GM12878 (cell line): ENCODE measurements at regions not wholly inside any gene's neighbourhood (a gene's known extent, or its start where the extent isn't known, plus 50 kb on each side); places are given as distances from the start of the nearest gene placed in this dataset.

ENCODE experiments used
- ATAC-seq: fragments of 200-7000 bp; cut with Tn5 transposase; 3 replicates; pipeline ENCODE4 v1.9.1; 2020; ENCODE audit warnings: mild to moderate bottlenecking, moderate library complexity
- BruUV-seq: library from RNA; stranded (reverse); fragments of 400-500 nt; replicated peaks from 2 replicates; lab custom pipeline; 2021; lab: Mats Ljungman, UMichigan
- CTCF ChIA-PET: fragments of 300-600 bp; sonication (Branson Sonifier 250); formaldehyde crosslinking; extraction: SDS; loops from one replicate; lab custom pipeline; 2021; ENCODE audit warnings: inconsistent platforms; lab: Yijun Ruan, JAX
- POLR2A ChIA-PET: fragments of 350-600 bp; formaldehyde crosslinking; extraction: SDS; loops from one replicate; lab custom pipeline; 2021; ENCODE audit warnings: inconsistent platforms; lab: Charles Lee
- RAD21 ChIA-PET: fragments of 300-600 bp; sonication (Branson Sonifier 250); formaldehyde crosslinking; loops from one replicate; lab custom pipeline; 2023; ENCODE audit warnings: antibody characterized with exemption; ENCODE audit not compliant: unreplicated experiment; lab: Charles Lee
- SMC1A ChIA-PET: fragments of 300-600 bp; sonication (Branson Sonifier 250); formaldehyde crosslinking; loops from one replicate; lab custom pipeline; 2023; ENCODE audit not compliant: unreplicated experiment, uncharacterized antibody; lab: Charles Lee
- DNase-seq: peaks from one replicate; pipeline ENCODE4 v3.0.0-alpha.2; 2011; ENCODE audit warnings: low read depth, low spot score
- FAIRE-seq: peaks from 3 replicates; lab custom pipeline; 2011; peaks lifted over from hg19 to GRCh38; lab: Jason Lieb, UNC
- H2AFZ ChIP-seq: 2 replicates; pipeline ENCODE4 v1.6.0; 2011; ENCODE audit warnings: low read depth, low read length, control low read depth; ENCODE audit not compliant: control insufficient read depth
- H3K27ac ChIP-seq: 2 replicates; pipeline ENCODE4 v1.5.1; 2011; ENCODE audit warnings: control low read depth; ENCODE audit not compliant: control insufficient read depth, insufficient read depth
- H3K27me3 ChIP-seq, 2 experiments: replicated peaks in 1 of 2; 2 replicates each; pipeline versions ENCODE4 v1.6.0 to v1.6.1; 2011; ENCODE audit warnings: low read length in 1 of 2; ENCODE audit not compliant: control insufficient read depth in 2 of 2, insufficient read depth in 2 of 2
- H3K36me3 ChIP-seq, 2 experiments: 2 replicates each; pipeline ENCODE4 v1.5.1; 2011; ENCODE audit warnings: low read length in 1 of 2; ENCODE audit not compliant: control insufficient read depth in 2 of 2, insufficient read depth in 2 of 2
- H3K4me1 ChIP-seq: 2 replicates; pipeline ENCODE4 v1.6.1; 2011; ENCODE audit warnings: mild to moderate bottlenecking, low read length, moderate library complexity, mixed read lengths; ENCODE audit not compliant: control insufficient read depth, insufficient read depth
- H3K4me2 ChIP-seq: 2 replicates; pipeline ENCODE4 v1.6.0; 2011; ENCODE audit warnings: control low read depth; ENCODE audit not compliant: control insufficient read depth, insufficient read depth
- H3K4me3 ChIP-seq: fragments of 200-600 bp; sonication (generic); 2 replicates; pipeline ENCODE4 v1.5.1; 2016
- H3K79me2 ChIP-seq: 2 replicates; pipeline ENCODE4 v1.6.0; 2011; ENCODE audit warnings: low read length; ENCODE audit not compliant: control insufficient read depth, insufficient read depth
- H3K9ac ChIP-seq: 2 replicates; pipeline ENCODE4 v1.8.0; 2011; ENCODE audit warnings: low read length, control low read depth, mixed read lengths; ENCODE audit not compliant: control insufficient read depth, insufficient read depth
- H3K9me3 ChIP-seq: replicated peaks from 3 replicates; pipeline ENCODE4 v1.5.1; 2011; ENCODE audit warnings: mild to moderate bottlenecking, low read length; ENCODE audit not compliant: control insufficient read depth, insufficient read depth
- H4K20me1 ChIP-seq: 2 replicates; pipeline ENCODE4 v1.6.0; 2011; ENCODE audit not compliant: control insufficient read depth, insufficient read depth
- ATF3 ChIP-seq: IDR thresholded peaks from 2 replicates; pipeline ENCODE4 v1.6.1; 2011; ENCODE audit warnings: low read depth, mild to moderate bottlenecking, low read length, moderate library complexity, borderline replicate concordance; ENCODE audit errors: extremely low read depth
- CHD4 ChIP-seq: fragments of 200-600 bp; sonication (generic); IDR thresholded peaks from 2 replicates; pipeline ENCODE4 v1.6.1; 2016; ENCODE audit warnings: mild to moderate bottlenecking
- E2F8 ChIP-seq: fragments of 450-650 bp; IDR thresholded peaks from 2 replicates; pipeline ENCODE4 v1.6.1; 2018; ENCODE audit warnings: mild to moderate bottlenecking, low read depth, moderate library complexity; ENCODE audit not compliant: partially characterized antibody
- ETV6 ChIP-seq, 2 experiments: fragments of 450-650 bp in 1 of 2; IDR thresholded peaks in 1 of 2; conservative IDR thresholded peaks in 1 of 2; 2 replicates each; pipeline ENCODE4 v1.6.1; 2014; ENCODE audit warnings: antibody characterized with exemption in 1 of 2, borderline replicate concordance in 1 of 2, low read depth in 1 of 2, mild to moderate bottlenecking in 1 of 2, moderate library complexity in 1 of 2
- EZH2 ChIP-seq: IDR thresholded peaks from 2 replicates; pipeline ENCODE4 v1.6.1; 2012; ENCODE audit warnings: low read depth, mild to moderate bottlenecking, control low read depth, inconsistent platforms, low read length, borderline replicate concordance; ENCODE audit not compliant: control insufficient read depth
- HDAC2 ChIP-seq: fragments of 200-600 bp; sonication (generic); IDR thresholded peaks from 2 replicates; pipeline ENCODE4 v1.6.1; 2017
- IKZF1 ChIP-seq: fragments of 450-650 bp; conservative IDR thresholded peaks from 2 replicates; pipeline ENCODE4 v1.6.1; 2017; ENCODE audit warnings: antibody characterized with exemption, mild to moderate bottlenecking
- JUND ChIP-seq: IDR thresholded peaks from 2 replicates; pipeline ENCODE4 v1.6.1; 2012; ENCODE audit warnings: low read depth, mild to moderate bottlenecking, low read length, improper control_type of control experiment, moderate library complexity
- KAT2A ChIP-seq: conservative IDR thresholded peaks from 2 replicates; pipeline ENCODE4 v1.6.1; 2011; ENCODE audit warnings: low read depth, low read length; ENCODE audit not compliant: control insufficient read depth
- PML ChIP-seq: IDR thresholded peaks from 2 replicates; pipeline ENCODE4 v1.6.1; 2012; ENCODE audit warnings: low read length, inconsistent platforms
- POLR2AphosphoS5 ChIP-seq: IDR thresholded peaks from 2 replicates; pipeline ENCODE4 v1.6.1; 2011; ENCODE audit warnings: mild to moderate bottlenecking, low read length, inconsistent platforms
- RAD51 ChIP-seq: fragments of 450-650 bp; IDR thresholded peaks from 2 replicates; pipeline ENCODE4 v1.6.1; 2016; ENCODE audit warnings: moderate library complexity, mild to moderate bottlenecking, inconsistent platforms
- RBBP5 ChIP-seq: fragments of 200-600 bp; sonication (generic); conservative IDR thresholded peaks from 2 replicates; pipeline ENCODE4 v1.6.1; 2016
- RELA ChIP-seq: fragments of 450-650 bp; IDR thresholded peaks from 2 replicates; pipeline ENCODE4 v1.8.0; 2014; ENCODE audit warnings: borderline replicate concordance; ENCODE audit not compliant: partially characterized antibody
- SIX5 ChIP-seq: IDR thresholded peaks from 2 replicates; pipeline ENCODE4 v1.6.1; 2011; ENCODE audit warnings: mild to moderate bottlenecking, low read depth, low read length, moderate library complexity; ENCODE audit not compliant: severe bottlenecking
- TAF1 ChIP-seq: IDR thresholded peaks from 2 replicates; pipeline ENCODE4 v1.6.1; 2011; ENCODE audit warnings: mild to moderate bottlenecking, low read depth, low read length, borderline replicate concordance
- TCF3 ChIP-seq: IDR thresholded peaks from 2 replicates; pipeline ENCODE4 v1.6.1; 2012; ENCODE audit warnings: low read depth, mild to moderate bottlenecking, low read length, borderline replicate concordance; ENCODE audit not compliant: insufficient read depth
- ZBED1 ChIP-seq: IDR thresholded peaks from 2 replicates; pipeline ENCODE4 v1.6.1; 2016; ENCODE audit warnings: borderline replicate concordance
- WGBS: methylation state at CpG from one replicate; pipeline ENCODE4 v1.1.6; 2016; ENCODE audit warnings: low lambda C conversion rate; ENCODE audit not compliant: insufficient replicate concordance, insufficient coverage; ENCODE audit errors: missing lambda C conversion rate; 5-methylcytosine and 5-hydroxymethylcytosine counted together
- in situ Hi-C: fragments of 300-500 bp; cut with MboI; formaldehyde crosslinking; loops from 9 replicates; pipeline ENCODE4 v1.14.3; 2018; ENCODE audit warnings: mixed read lengths
- intact Hi-C: fragments of 100-400 bp; cut with micrococcal nuclease; formaldehyde crosslinking; loops from one replicate; pipeline ENCODE4 v1.14.2; 2022; ENCODE audit not compliant: unreplicated experiment

GRCh38 chr18:2281086-2281485 is 290.2 kb downstream of the METTL4 start:
- intact Hi-C loops, result no loop called here
- H3K9ac ChIP-seq, result no peak overlapping the region
- ChIA-PET POLR2A (no interaction called here), SMC1A (interaction anchor here (1.0 kb wide), 1 partner anchor 25 kb away, joined by 3 read pairs; no protein-coding TSS in a partner anchor), RAD21 (no interaction called here), CTCF (no interaction called here)
- 0% methylated on average over 1 of the region's 1 CpG for WGBS
- no peak overlapping the region for H3K4me3 ChIP-seq
- H3K9me3 ChIP-seq, result no peaks in the 10 kb centered on the region
- no peaks in the 10 kb centered on the region for H3K79me2 ChIP-seq
- no peaks in the 10 kb centered on the region for H3K4me1 ChIP-seq
- H3K36me3 ChIP-seq, result no peaks in the 10 kb centered on the region
- H2AFZ ChIP-seq, result no peak overlapping the region
- no peak for FAIRE-seq
- H3K4me2 ChIP-seq, result no peak overlapping the region
- TF ChIP-seq ETV6 (conservative IDR thresholded peaks at IDR 0.05 in 1 of 2, IDR thresholded peaks at IDR 0.05 in 1 of 2; ENCODE audit: borderline replicate concordance in 1 of 2, low read depth in 1 of 2) (no peak), CHD4 (no peak), HDAC2 (no peak), KAT2A (no peak), TCF3 (no peak), PML (no peak), ATF3 (no peak), RELA (no peak), E2F8 (no peak), JUND (no peak), RBBP5 (no peak), SIX5 (no peak), ZBED1 (no peak), IKZF1 (no peak), RAD51 (no peak), TAF1 (no peak), EZH2 (no peak), POLR2AphosphoS5 (no peak)
- H3K27me3 ChIP-seq, result no peaks in the 10 kb centered on the region; a peak in 1 of 4 replicates
- in situ Hi-C loops, result no loop called here
- ATAC-seq, result no peak
- no peaks in the 10 kb centered on the region for H4K20me1 ChIP-seq
- no peak for DNase-seq
- BruUV-seq, result no TSS peak
- no peak overlapping the region for H3K27ac ChIP-seq
